ENCODE measurements at regions not wholly inside any gene's neighbourhood (a gene's known extent, or its start where the extent isn't known, plus 50 kb on each side); places are given as distances from the start of the nearest gene placed in this dataset.

DNA sequence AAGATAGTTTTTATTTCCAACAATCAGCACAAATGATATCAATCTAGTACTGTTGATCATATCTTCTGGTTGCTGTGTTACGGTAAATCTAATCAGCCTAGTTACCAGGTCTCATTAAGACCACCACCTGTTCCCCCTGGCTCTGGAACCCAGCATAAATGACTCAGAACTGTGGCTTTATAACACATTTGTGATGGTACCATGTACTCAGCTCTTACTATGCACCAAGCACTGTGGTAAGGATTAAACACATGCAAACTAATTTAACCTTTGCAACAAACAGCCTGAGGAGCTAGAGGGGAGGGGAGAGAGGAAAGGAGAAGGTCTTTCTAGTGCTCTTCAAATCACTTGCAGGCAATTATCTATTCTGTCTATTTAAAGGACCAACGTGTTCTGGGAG lies 173.9 kb upstream of the LMCD1 start (continued):
- TF ChIP-seq ZNF207 (IDR thresholded peaks at IDR 0.05; ENCODE audit: borderline replicate concordance) (no peak), CEBPZ (IDR thresholded peaks at IDR 0.05; ENCODE audit: low read depth, low read length) (no peak), TCF7 (IDR thresholded peaks at IDR 0.05; ENCODE audit: borderline replicate concordance) (no peak), NBN (IDR thresholded peaks at IDR 0.05) (no peak), ZZZ3 (IDR thresholded peaks at IDR 0.05; ENCODE audit: control insufficient read depth, insufficient read length, low read depth) (no peak), CREB1 (IDR thresholded peaks at IDR 0.05; ENCODE audit: low read depth) (no peak)
- TF ChIP-seq, protein P1, sequence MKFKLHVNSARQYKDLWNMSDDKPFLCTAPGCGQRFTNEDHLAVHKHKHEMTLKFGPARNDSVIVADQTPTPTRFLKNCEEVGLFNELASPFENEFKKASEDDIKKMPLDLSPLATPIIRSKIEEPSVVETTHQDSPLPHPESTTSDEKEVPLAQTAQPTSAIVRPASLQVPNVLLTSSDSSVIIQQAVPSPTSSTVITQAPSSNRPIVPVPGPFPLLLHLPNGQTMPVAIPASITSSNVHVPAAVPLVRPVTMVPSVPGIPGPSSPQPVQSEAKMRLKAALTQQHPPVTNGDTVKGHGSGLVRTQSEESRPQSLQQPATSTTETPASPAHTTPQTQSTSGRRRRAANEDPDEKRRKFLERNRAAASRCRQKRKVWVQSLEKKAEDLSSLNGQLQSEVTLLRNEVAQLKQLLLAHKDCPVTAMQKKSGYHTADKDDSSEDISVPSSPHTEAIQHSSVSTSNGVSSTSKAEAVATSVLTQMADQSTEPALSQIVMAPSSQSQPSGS (IDR thresholded peaks at IDR 0.05; ENCODE audit: low read length), result no peak

DNA sequence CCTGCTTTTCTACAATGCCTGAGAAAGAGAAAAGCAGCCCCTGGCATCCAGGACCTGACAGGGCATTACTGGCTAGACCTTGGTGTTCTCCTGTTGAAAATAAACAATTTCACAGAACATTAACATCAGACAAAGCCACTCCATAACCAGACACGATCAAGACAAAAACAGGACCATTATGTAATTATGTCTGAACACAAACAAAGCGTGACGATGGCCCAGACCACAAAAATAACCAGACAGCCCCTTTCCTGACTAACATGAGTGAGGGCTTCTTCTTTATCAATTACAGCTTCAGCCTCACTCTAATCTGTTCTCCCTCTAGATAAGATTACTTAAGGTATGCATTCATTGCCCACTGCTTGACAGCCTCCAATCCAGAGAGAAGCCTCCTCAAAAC lies 172.7 kb upstream of the LMCD1 start:
- H3K4me1 ChIP-seq (ENCODE audit: control insufficient read depth, insufficient read depth, low read length), result no peaks in the 10 kb centered on the region
- H3K9ac ChIP-seq (ENCODE audit: control insufficient read depth, insufficient read depth, low read length), result no peak overlapping the region
- intact Hi-C loops (cut with micrococcal nuclease; ENCODE audit: unreplicated experiment) (loop anchor here (10.0 kb wide), 1 partner anchor 296 kb away; no protein-coding TSS in a partner anchor), in situ Hi-C loops (cut with MboI) (loop anchor here (5.0 kb wide), 1 partner anchor 83 kb away; no protein-coding TSS in a partner anchor)
- no peaks in the 10 kb centered on the region for H3K9me3 ChIP-seq (replicated peaks; ENCODE audit: control insufficient read depth, insufficient read depth, low read length)
- no peak overlapping the region for H3K4me3 ChIP-seq
- H3K79me2 ChIP-seq (ENCODE audit: control insufficient read depth, insufficient read depth, low read length), result no peaks in the 10 kb centered on the region
- WGBS (ENCODE audit: insufficient coverage, insufficient replicate concordance, low lambda C conversion rate, missing lambda C conversion rate), result 14% methylated on average over 3 of the region's 3 CpGs
- DNase-seq (ENCODE audit: low read depth, low spot score) (no peak), FAIRE-seq (no peak), ATAC-seq (no peak)
- CTCF ChIA-PET, result interaction anchor here (6.7 kb wide), 1 partner anchor 87 kb away, joined by 136 read pairs; no protein-coding TSS in a partner anchor
- no TSS peak for BruUV-seq (replicated peaks)
- RAD21 ChIA-PET (ENCODE audit: unreplicated experiment), result no interaction called here
- POLR2A ChIA-PET, result no interaction called here
- no peaks in the 10 kb centered on the region for H3K27me3 ChIP-seq (replicated peaks in 1 of 2; ENCODE audit: control insufficient read depth in 2 of 2, insufficient read depth in 2 of 2, low read length in 1 of 2)
- no peak overlapping the region for H2AFZ ChIP-seq (ENCODE audit: control insufficient read depth, low read depth, low read length)
- H3K27ac ChIP-seq (ENCODE audit: control insufficient read depth, insufficient read depth), result no peak overlapping the region
- no peak overlapping the region for H3K4me2 ChIP-seq (ENCODE audit: control insufficient read depth, insufficient read depth)
- H3K36me3 ChIP-seq (ENCODE audit: control insufficient read depth in 2 of 2, insufficient read depth in 2 of 2, low read length in 1 of 2), result no peaks in the 10 kb centered on the region
- no peaks in the 10 kb centered on the region for H4K20me1 ChIP-seq (ENCODE audit: control insufficient read depth, insufficient read depth)
- SMC1A ChIA-PET (ENCODE audit: uncharacterized antibody, unreplicated experiment), result no interaction called here
- TF ChIP-seq HDAC2 (IDR thresholded peaks at IDR 0.05) (no peak), PAX8 (IDR thresholded peaks at IDR 0.05) (no peak), JUND (IDR thresholded peaks at IDR 0.05; ENCODE audit: low read depth, low read length) (no peak), ZNF24 (IDR thresholded peaks at IDR 0.05) (no peak), CHD4 (IDR thresholded peaks at IDR 0.05) (no peak), PRDM15 (CRISPR knock-in tag; IDR thresholded peaks at IDR 0.05) (no peak)
- TF ChIP-seq, protein P2, sequence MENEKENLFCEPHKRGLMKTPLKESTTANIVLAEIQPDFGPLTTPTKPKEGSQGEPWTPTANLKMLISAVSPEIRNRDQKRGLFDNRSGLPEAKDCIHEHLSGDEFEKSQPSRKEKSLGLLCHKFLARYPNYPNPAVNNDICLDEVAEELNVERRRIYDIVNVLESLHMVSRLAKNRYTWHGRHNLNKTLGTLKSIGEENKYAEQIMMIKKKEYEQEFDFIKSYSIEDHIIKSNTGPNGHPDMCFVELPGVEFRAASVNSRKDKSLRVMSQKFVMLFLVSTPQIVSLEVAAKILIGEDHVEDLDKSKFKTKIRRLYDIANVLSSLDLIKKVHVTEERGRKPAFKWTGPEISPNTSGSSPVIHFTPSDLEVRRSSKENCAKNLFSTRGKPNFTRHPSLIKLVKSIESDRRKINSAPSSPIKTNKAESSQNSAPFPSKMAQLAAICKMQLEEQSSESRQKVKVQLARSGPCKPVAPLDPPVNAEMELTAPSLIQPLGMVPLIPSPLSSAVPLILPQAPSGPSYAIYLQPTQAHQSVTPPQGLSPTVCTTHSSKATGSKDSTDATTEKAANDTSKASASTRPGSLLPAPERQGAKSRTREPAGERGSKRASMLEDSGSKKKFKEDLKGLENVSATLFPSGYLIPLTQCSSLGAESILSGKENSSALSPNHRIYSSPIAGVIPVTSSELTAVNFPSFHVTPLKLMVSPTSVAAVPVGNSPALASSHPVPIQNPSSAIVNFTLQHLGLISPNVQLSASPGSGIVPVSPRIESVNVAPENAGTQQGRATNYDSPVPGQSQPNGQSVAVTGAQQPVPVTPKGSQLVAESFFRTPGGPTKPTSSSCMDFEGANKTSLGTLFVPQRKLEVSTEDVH (IDR thresholded peaks at IDR 0.05; ENCODE audit: low read depth, partially characterized antibody), result no peak
